Right atrium auricular region (tissue), 2 donors: ENCODE measurements at regions not wholly inside any gene's neighbourhood (a gene's known extent, or its start where the extent isn't known, plus 50 kb on each side); places are given as distances from the start of the nearest gene placed in this dataset.

Experiments used
- DNase-seq: peaks from one replicate; pipeline ENCODE4 v3.0.0-alpha.2; 2019; ENCODE audit warnings: low spot score
- H3K27ac ChIP-seq, 2 donors: fragments of 200-600 bp; sonication (generic); 1 replicate in 1 of 2; 2 replicates in 1 of 2; pipeline ENCODE4 v1.5.1; 2016 to 2019
- H3K27me3 ChIP-seq, 2 donors: fragments of 200-600 bp; sonication (generic); one replicate each; pipeline versions ENCODE4 v1.5.1 to v1.6.0; 2017 to 2019
- H3K36me3 ChIP-seq: fragments of 200-600 bp; sonication (generic); one replicate; pipeline ENCODE4 v1.5.1; 2016
- H3K4me1 ChIP-seq, 2 donors: fragments of 200-600 bp; sonication (generic); one replicate each; pipeline versions ENCODE4 v1.5.1 to v1.6.0; 2017 to 2019
- H3K4me3 ChIP-seq, 2 donors: fragments of 200-600 bp; sonication (generic); 1 replicate in 1 of 2; 2 replicates in 1 of 2; pipeline ENCODE4 v1.5.1; 2017 to 2019; ENCODE audit warnings: mild to moderate bottlenecking in 1 of 2, moderate library complexity in 1 of 2
- H3K9me3 ChIP-seq, 2 donors: fragments of 200-600 bp; sonication (generic); one replicate each; pipeline ENCODE4 v1.5.1; 2019
- CTCF ChIP-seq, 2 donors: fragments of 200-600 bp; sonication (generic); IDR thresholded peaks; one replicate each; pipeline ENCODE4 v1.5.1; 2019; ENCODE audit warnings: antibody characterized with exemption in 2 of 2

DNA sequence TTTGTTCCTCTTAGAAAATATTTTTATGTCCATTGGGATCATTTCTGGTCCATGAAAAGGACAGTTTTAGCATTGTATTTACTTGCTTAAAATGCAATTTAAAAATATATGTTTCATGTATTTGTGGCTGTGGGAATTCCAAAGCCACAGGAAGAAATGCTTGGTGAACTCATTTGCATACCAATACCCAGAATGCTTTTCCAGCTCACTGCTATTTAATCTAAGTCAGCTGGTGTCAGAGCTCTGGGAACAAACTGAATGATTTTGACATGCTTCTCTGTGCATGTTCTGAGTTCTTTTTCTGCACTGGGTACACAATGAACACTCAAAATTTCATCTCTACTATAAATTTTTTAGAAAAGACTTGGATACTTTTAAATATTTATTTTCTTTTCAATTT is 482.8 kb upstream of the ARRDC3 start:
- H3K9me3 ChIP-seq: no peaks in the 10 kb centered on the region
- no peaks in the 10 kb centered on the region for H3K4me1 ChIP-seq
- no peaks in the 10 kb centered on the region for H3K27me3 ChIP-seq
- H3K4me3 ChIP-seq: no peak overlapping the region
- H3K36me3 ChIP-seq: no peaks in the 10 kb centered on the region
- TF ChIP-seq CTCF (IDR thresholded peaks at IDR 0.05): no peak
- H3K27ac ChIP-seq: no peak overlapping the region
- no peak for DNase-seq

DNA sequence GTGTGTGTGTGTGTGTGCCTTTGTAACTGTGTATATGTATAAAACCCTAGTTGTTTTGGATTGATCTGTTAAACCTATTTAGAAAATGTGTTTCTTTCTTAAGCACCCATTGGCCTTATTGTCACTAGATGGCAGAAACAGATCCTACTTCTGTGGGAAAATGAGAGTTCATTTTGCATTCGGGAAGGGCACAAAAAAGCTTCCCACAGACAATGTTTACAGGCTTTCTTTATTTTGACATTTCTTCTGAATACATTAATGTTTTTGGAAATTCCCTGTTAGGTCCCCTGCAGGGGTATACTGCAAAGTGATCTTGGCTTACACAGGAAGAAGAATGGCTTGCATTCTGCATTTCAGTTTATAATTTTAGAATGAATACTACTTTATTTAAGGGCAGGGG is 481.8 kb upstream of the ARRDC3 start:
- DNase-seq: no peak
- Histone ChIP-seq H3K27me3 (no peaks in the 10 kb centered on the region), H3K9me3 (no peaks in the 10 kb centered on the region), H3K4me1 (no peaks in the 10 kb centered on the region), H3K4me3 (no peak overlapping the region), H3K36me3 (no peaks in the 10 kb centered on the region), H3K27ac (no peak overlapping the region)
- TF ChIP-seq CTCF (IDR thresholded peaks at IDR 0.05): no peak

- no peaks in the 10 kb centered on the region for H3K4me1 ChIP-seq
- H3K27ac ChIP-seq: no peak overlapping the region
- no peak for DNase-seq
- no peaks in the 10 kb centered on the region for H3K9me3 ChIP-seq
- H3K27me3 ChIP-seq: no peaks in the 10 kb centered on the region
- no peak overlapping the region for H3K4me3 ChIP-seq
- no peaks in the 10 kb centered on the region for H3K36me3 ChIP-seq
- no peak for TF ChIP-seq CTCF (IDR thresholded peaks at IDR 0.05)
Observed at GRCh38 chr5:91851670-91852069, 468.6 kb upstream of the ARRDC3 start.

GRCh38 chr5:91850031-91850430 is 466.9 kb upstream of the ARRDC3 start:
- H3K9me3 ChIP-seq: no peaks in the 10 kb centered on the region
- no peak overlapping the region for H3K4me3 ChIP-seq
- no peak for TF ChIP-seq CTCF (IDR thresholded peaks at IDR 0.05)
- H3K36me3 ChIP-seq: no peaks in the 10 kb centered on the region
- H3K27ac ChIP-seq: no peak overlapping the region
- DNase-seq: no peak
- no peaks in the 10 kb centered on the region for H3K4me1 ChIP-seq
- no peaks in the 10 kb centered on the region for H3K27me3 ChIP-seq

DNA sequence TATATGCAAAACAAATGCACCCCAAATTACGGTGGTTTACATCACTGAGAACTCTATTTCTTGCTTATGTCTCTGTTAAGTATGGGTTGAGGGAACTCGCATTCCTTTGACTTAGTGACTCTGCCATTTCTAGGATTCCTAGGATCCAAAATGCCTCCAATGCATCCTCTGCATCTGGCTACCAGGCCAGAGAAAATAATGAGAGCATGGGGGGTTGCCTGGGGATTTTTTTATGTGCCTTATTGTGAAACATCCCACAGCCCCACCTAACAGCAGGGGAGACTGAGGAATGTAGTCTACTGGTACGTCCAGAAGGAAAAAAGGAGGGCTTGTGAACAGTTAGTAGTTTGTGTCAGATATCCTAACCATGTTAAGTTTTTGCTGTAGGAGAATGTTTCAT is 466.0 kb upstream of the ARRDC3 start:
- no peaks in the 10 kb centered on the region for H3K27me3 ChIP-seq
- no peaks in the 10 kb centered on the region for H3K4me1 ChIP-seq
- H3K9me3 ChIP-seq: no peaks in the 10 kb centered on the region
- H3K27ac ChIP-seq: no peak overlapping the region
- no peak overlapping the region for H3K4me3 ChIP-seq
- no peak for DNase-seq
- no peaks in the 10 kb centered on the region for H3K36me3 ChIP-seq
- no peak for TF ChIP-seq CTCF (IDR thresholded peaks at IDR 0.05)

GRCh38 chr5:91848453-91848852 is 465.3 kb upstream of the ARRDC3 start:
- H3K4me1 ChIP-seq: no peaks in the 10 kb centered on the region
- H3K4me3 ChIP-seq: no peak overlapping the region
- H3K36me3 ChIP-seq: no peaks in the 10 kb centered on the region
- DNase-seq: no peak
- no peak overlapping the region for H3K27ac ChIP-seq
- no peak for TF ChIP-seq CTCF (IDR thresholded peaks at IDR 0.05)
- H3K9me3 ChIP-seq: no peaks in the 10 kb centered on the region
- H3K27me3 ChIP-seq: no peaks in the 10 kb centered on the region
